ENCODE measurements at regions not wholly inside any gene's neighbourhood (a gene's known extent, or its start where the extent isn't known, plus 50 kb on each side); places are given as distances from the start of the nearest gene placed in this dataset.

DNA sequence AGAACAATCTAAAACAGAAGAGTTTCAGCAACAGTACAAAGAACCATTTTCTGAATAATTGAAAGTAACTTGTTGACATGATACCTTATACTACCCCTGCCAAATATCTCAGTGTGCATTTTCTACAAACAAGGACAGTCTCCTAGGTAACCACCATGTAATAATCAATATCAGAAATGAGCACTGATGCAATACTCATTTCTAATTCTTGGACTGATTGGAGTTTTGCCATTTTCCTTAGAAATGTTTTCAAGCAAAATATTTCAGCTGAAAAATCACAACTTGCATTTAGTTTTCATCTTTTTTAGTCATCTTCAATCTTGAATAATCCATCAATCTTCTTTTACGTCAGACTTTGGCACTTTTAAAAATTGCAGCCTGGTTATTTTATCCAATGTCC, 420.2 kb downstream of the CDC14C start:
- intact Hi-C loops (cut with DNase I) = no loop called here
- DNase-seq = no peak

DNA sequence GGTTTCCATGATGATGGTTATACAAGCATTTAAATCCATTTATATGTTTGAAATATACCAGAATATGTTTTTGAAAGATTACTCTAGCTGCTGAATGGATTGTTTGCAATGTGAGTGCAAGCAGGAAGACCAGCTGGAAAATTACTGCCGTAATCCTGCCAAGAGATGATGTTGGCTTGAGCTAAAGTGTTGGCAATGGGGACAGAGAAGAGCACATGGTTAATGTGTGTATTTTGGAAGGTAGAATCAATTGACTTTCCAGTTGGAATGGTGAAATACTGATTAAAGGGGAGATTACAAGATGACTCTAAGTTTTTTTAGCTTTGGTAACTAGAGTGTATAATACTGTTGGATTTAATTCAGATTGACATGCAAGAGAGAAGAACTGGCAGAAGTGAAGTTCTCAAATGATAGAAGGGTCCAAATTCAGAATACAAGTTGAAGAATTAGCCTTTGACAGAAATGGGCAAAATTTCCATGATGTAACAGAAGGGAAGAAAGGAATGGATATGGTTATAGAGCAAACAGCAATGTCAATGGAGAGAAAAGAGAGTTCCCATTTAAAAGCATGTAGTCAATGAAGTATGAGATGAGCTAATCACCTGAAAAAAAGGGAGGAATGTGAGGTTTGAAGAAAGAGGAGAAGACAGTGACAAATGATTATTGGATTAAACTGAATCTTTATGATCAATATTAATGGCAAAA, 422.0 kb downstream of the CDC14C start:
- peak in 2 of 10 donors; percentile 11 to 14 for DNase-seq
- intact Hi-C loops (cut with DNase I) = no loop called here

DNA sequence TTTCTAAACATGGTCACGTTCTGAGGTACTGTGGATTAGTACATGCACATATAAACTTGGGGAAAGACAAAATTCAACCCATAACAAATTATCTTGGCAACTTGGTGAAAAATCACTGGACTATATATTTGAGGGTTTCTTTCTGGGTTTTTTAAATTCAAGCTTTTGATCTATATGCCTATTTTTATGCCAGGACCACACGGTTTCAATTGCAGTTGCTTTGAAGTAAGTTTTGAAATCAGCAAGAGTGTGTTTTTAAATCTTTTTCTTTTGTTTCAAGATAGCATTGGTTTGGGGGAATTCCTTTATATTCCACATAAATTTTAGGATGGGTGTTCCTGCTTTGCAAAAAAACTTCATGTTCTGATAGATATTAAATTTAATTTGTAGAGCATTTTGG, 406.4 kb upstream of the VWC2 start:
- intact Hi-C loops (cut with DNase I) = no loop called here

DNA sequence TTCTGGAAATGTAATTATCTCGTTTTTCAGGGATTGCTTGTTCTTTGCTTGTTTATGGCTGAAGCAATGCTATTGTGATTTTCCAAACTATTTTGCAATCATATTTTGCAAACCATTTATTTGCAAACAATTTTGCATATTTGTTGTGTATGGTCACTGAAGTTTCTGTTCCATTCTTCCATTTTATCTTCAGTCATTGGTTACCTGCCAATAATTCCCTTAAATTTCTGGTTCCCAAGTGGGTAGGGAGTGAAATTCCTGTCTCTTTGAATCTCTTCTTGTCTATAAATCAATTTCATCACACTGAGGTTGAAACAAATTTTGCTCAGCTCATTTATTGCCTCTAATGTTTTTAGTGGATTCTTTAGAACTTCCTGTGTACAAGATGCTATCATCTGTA, 401.7 kb upstream of the VWC2 start:
- DNase-seq = no peak

More for the DNA sequence above, 406.4 kb upstream of the VWC2 start:
- DNase-seq = no peak

DNA sequence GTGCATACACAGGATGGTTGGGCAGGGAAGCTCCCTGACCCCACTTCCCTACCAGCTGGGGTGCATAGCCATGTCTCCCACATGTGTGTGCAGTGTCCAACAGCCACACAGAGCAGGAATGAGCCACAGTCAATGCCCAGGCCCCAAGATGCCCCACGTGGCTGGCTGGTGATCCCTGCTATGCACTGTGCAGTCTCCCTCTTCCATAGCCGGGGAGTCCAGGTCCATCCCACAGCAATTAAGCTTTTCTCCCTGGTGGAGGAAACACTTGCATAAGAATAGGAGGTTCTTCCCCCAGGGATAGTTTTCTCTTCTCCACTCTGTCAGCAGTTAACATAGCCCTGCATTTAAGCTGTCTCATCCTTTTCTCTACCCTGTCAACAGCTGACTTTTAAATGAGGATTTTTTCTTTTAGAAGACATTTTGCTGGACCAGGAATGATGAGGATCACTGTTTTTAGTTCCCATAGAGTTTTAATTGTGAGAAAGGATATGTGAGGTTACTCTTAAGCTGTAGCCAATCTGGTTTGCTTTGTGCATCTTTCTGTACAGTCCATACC, 396.5 kb upstream of the VWC2 start:
- intact Hi-C loops (cut with DNase I) = no loop called here
- no peak for DNase-seq

More for the DNA sequence above, 401.7 kb upstream of the VWC2 start:
- intact Hi-C loops (cut with DNase I) = no loop called here

DNA sequence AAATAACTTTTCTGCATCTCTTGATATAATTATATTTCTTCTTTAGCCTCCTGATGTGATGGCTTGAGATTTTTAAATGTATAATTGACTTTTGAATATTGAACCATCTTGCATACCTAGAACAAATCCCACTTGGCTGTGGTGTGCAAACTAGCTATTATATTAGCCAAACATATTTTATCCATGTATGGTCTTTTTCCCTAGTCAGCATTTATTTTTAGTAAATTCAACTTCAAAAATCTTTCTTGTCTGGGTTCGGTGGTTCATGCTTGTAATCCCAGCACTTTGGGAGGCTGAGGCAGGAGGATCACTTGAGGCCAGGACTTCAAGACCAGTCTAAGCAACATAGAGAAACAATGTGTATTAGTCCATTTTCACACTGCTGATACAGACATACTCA, 386.6 kb upstream of the VWC2 start:
- no peak for DNase-seq
- intact Hi-C loops (cut with DNase I) = no loop called here

DNA sequence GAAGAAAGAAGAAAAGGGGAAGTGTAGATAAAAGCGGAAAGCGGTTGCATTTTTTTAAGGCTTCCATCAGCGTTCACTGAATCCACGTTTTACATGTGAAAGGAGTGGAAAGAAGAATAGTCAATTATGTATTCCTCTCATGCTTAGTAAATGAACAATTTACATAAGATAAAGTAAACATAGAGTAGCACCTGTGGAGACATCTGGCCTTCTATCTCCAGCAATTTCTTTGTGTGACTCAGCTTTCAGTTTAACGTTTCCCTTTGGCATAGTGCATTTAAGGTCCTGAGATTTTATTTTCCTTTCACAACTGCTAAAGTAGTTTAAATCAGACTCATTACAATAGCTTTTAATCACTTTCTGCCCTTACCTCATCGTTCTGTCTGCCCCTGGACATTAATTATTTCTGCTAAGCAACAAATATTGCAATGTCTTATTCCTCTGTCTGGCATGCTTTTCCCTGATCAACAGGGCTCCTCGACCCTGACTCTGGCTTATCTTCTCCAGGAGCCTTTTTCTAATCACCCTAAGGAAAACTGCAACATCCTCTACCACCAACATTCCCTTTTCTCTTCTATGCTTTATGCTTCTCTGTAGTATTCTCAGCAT, 383.5 kb upstream of the VWC2 start:
- intact Hi-C loops (cut with DNase I) = no loop called here

DNA sequence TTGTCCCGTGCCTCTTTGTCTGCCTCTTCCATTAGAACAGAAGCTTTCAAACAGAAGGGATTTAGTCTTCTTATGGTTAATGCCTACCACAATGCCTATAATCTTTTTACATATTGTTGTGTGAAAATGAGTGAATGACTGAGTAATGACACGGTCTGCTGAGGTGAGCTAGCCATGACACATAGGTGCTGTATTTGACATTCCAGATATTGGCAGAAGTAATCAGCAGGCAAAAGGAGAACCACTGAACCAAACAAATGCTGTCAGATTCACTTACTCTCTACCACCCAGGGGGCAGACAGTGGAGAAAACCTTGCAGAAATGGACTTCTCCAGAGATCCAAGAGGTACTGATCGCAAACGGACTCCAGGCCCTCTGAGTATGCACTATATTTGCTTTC, 377.2 kb upstream of the VWC2 start:
- intact Hi-C loops (cut with DNase I) = no loop called here
- DNase-seq = no peak

More for the DNA sequence above, 383.5 kb upstream of the VWC2 start:
- no peak for DNase-seq

DNA sequence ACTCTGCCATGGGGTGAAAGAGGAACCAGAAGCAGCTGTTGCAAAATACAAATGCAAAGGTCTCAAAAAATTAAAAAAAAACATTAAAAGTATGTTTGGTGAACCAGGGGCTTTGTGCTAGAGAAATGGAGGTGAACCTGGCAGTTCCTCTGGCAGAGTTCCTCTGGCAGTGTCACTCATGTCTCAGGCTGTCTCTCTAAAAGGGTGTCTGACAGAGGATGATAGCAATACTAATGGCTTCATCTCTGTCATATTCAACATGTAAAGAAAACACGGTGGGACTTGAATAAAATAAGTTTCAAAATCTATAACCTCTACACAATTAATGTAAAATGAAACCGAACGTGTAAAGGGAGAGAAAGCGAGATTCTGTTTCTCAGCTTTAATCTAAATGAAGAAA, 375.7 kb upstream of the VWC2 start:
- intact Hi-C loops (cut with DNase I) = no loop called here
- DNase-seq = no peak

DNA sequence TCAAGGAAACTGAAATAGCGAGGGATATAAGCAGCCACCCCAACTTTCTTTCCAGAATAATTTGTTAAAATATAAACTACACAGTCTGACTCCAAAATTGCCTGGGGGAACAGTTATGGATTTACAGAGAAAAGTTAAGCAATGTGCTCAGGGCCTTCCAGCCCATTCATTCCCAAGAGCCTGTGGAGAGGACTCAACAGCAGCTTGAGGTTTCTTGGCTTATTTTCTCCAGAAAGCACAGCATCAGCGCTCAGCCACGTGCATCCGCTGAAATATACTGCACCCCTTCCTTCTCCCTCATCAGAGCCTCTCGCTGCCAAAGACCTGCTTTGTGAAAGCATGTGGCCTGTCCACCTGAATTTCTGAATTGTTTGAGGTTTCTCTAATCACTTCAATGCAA, 375.2 kb upstream of the VWC2 start:
- intact Hi-C loops (cut with DNase I) = no loop called here
- DNase-seq = no peak

DNA sequence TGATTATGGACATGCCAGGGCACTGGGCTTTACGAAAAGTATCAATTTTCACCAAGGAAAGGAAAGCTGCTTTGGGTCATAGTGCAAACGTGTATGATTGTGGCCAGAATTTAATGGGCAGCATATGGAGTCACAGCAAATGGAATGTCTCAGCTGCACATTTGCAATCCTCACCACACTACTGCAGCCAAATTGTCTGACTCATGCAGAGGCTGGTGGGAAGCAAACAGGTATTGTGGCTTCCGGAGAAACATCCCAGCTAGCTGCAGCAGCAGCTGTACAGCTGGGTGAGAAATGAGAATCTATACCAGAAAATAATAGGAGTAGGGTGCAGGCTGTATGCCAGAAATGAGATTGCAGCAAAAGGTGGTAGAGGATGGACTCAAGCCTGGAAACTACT, 374.7 kb upstream of the VWC2 start:
- no peak for DNase-seq
- intact Hi-C loops (cut with DNase I) = no loop called here

DNA sequence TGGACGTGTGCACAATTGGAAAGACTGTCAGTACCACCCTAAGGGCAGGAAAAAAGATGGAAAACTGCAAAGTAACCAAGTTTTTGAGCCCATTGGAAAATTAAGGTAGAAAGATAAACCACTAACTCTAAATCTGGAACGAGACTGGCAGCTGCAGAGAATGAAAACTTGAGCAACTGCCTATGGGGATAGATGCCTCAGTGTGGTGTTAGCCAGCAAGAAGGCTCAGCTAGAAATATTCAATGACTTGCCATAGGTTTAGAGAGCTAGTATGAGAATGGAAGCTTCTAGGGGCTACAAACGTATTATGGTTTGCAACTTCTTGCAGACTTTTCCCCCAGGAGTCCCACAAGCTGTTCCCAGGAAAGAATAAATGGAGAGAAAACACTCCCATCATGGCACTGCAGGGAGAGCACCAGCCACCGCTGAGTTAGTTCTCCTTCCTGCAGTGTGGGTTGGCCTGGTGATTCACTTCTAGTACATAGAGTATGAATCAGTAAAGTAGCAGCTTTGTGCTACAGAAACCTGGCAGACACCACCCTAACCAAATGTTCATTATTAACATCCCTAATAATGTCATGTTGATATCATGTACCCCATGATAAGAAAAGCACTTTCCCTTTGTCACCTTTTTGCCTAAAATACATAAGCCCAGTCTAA, 372.4 kb upstream of the VWC2 start:
- peak in 1 of 10 donors; percentile 9 for DNase-seq
- intact Hi-C loops (cut with DNase I) = no loop called here

DNA sequence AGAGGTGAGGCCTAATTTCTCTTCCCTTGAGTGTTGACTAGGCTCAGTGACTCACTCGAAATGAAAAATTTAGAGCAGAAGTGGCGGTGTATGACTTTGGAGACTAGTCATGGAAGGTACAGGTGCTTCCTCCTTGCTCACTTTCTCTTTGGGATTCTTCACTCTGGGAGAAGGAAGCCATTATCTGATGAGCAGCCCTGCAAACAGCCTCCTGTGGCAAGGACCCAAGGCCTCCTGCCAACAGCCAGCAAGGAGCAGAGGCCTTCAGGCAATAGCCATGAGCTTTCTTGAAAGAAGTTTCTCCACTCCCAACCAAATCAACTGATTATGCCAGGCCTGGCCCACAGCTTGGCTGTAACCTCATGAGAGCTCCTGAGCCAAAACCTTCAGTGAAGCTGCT, 369.6 kb upstream of the VWC2 start:
- DNase-seq = peak in 1 of 10 donors; percentile 59
- intact Hi-C loops (cut with DNase I) = no loop called here

DNA sequence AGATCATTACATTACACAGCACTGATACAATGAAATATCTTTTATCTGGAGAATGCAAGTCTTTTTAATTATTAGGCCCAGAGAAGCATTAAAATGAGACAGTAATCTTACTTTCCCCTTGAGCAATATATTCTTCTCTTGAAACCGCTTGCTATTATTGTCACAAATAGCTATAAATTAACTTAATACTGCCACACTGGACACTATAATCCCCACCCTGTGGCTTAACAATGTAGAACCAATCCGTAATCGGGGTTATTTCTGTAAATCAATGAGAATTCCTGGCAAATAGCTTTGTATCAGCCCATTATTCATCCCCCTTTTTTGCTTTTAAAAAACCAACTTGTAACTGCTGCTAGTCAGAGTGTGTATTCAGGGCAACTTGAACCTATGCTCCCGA, 366.2 kb upstream of the VWC2 start:
- intact Hi-C loops (cut with DNase I) = no loop called here
- no peak for DNase-seq

DNA sequence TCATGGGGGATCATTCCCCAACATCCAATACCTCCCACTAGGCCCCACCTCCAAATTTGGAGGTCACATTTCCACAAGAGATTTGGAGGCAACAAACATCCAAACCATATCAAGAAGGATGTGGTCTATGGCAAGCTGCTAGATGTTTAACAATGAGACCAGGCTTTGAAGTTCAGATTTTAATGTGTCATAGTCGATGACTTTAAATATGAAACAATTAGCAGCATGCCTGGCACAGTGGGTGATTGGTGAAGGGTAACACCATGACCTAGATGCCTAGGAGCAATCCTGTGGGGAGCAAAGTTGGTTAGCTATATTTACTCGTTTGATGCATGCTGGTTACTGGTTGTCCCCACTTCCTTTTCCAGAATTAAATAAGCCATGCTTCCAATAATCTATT, 356.4 kb upstream of the VWC2 start:
- intact Hi-C loops (cut with DNase I) = no loop called here
- no peak for DNase-seq

DNA sequence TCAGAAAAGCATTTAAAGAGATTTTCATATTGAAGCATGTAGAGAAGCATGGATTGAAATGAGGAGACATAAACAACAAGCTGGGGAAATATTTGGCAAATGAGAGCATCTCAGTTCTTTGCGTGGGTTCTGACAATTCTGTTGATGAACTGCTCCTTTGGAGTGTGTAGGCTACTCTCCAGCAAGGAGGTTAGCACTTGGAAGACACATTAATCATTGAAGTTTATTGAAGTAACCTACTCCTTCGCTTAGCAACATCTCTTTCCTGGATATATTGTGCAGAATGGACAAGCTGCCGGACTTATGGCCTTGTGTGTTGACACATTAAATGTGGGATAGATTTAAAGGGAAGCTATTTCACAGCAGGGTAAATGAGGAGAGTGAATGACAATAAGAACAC, 354.5 kb upstream of the VWC2 start:
- intact Hi-C loops (cut with DNase I) = no loop called here
- no peak for DNase-seq

DNA sequence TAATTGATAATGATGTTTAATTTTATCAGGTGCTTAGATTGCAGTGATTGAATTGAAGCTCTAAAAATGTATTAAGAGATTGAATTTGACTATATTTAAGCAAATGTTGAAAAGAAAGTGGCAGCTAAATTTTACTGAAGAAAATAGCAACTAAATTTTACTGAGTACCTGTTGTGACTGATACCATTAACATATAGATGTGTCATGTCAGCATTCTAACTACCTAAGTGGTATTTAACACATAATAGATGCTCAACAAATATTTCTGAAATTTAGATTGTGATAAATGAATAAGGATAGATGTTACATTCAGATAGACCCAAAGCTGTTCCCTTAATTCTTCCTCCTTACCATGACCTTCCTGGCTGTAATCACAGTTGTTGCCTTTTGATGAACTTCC, 350.9 kb upstream of the VWC2 start:
- intact Hi-C loops (cut with DNase I) = no loop called here
- no peak for DNase-seq

DNA sequence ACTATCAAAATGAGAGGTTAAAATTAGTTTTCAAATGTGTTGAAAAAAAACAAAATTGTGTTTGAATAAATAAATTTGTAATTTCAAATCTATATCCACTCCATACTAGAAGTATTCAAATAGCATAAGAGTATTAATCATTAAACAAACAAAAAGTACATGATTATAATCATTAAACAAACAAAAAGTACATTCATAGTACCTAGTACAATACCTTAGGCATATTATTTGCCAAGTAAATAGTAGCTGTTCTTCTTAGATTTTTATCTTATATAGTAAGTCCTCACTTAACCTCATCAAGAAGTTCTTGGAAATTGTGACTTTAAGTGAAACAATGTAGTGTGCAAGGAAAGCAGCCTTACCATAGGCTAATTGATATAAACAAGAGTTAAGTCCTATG, 349.3 kb upstream of the VWC2 start:
- DNase-seq = no peak
- intact Hi-C loops (cut with DNase I) = no loop called here

DNA sequence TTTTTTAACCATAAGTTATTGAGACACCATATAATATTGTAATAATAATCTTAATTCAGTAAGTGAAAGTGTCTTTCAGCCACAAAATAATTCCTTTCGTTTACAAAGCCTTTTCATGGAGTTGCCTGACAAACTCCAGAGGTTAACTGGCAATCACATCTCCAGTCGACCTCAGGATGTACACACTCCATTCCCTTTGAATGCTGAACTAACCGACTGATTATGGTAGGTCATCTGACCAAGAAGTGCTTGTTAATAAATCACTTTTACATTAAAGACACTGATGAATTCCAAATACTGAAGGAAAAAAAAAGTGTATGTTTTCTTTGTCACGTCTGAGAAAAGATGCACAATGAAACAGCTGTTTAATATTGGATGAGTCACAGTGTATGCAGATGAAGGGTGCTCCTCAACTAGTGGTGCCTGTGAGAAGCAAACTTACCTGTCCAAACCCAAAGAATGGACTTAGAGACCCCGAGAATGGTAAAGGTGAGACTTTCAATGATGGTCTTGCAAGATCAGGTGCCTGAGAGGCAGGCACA, 348.1 kb upstream of the VWC2 start:
- intact Hi-C loops (cut with DNase I) = no loop called here
- DNase-seq = no peak

DNA sequence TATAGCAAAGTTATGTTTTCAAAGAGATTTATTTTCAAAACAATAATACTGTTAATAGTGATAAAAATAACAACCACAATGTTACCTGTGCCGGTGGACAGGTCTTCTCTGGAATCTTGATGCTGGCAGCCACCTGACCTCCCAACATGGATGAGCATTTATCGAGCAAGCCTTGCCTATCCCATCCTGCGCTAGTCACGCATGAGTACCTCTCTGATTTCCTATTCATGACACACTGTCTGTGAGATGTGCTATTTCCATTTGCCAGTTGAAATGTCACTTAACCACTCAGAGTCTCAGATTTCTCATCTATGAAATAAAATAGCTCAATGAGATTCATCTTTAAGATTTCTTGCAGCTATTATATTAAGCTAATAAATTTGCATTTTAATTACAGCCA, 341.2 kb upstream of the VWC2 start:
- no peak for DNase-seq
- intact Hi-C loops (cut with DNase I) = no loop called here

DNA sequence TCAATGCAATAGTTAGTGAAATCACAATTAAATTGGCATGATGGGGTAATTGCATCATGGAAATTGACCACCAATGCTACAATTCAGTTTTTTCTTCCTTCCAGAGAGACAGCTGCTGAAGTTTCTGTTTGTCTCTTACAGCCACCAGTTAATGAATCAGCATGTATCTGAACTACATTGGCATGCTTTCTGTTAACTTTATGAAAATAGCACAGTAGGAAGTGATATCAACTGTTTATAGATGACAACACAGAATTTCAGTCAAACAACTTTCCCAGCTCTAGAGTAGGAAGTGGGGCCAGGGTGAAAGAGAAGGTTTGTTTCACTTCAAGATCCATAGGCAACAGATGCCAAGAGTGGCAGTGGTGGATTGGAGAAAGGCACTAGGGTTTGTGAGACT, 339.6 kb upstream of the VWC2 start:
- no peak for DNase-seq
- intact Hi-C loops (cut with DNase I) = no loop called here

DNA sequence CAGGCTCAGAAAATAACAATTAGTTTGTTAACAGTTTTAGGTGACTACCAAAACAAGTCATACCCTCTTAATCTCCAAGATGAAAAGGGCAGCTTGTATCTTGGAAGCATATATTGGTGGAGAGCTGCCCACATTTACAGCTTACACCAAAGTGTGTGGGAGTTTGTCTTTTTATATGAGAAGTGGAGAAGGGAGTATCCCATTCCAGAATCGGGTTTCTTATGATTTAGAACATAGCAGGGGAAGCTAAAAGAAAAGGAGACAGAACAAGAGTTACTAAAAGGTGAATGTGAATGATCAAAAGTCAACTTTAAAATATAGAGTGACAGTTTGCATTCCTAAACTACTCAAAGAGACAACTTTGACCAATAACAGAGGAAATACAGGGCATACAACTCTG, 338.6 kb upstream of the VWC2 start:
- no peak for DNase-seq

More for the DNA sequence above, 338.6 kb upstream of the VWC2 start:
- intact Hi-C loops (cut with DNase I) = no loop called here

Measured in posterior cingulate gyrus (tissue), 11 donors.